ENCODE measurements at regions not wholly inside any gene's neighbourhood (a gene's known extent, or its start where the extent isn't known, plus 50 kb on each side); places are given as distances from the start of the nearest gene placed in this dataset.

DNA sequence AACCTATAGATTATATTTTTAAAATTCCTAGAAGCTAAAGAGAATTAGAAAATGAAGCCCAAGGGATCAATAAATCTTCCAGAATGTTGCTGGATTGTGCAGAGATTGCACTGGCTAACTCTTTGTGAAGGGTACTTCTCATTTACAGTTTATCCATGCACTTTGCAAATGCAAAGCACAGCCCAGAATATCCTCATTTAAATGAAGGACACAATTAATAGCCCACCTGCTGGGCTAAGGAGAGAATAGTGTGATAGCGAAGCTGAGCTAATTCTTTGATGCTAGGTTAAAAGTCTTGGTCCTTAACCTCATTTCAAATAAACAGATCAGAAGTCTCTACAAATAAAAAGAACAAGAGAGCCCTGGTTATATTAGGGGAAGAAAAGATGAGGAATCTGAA, 72.5 kb downstream of the SMPDL3A start:
- TF ChIP-seq, protein P1, sequence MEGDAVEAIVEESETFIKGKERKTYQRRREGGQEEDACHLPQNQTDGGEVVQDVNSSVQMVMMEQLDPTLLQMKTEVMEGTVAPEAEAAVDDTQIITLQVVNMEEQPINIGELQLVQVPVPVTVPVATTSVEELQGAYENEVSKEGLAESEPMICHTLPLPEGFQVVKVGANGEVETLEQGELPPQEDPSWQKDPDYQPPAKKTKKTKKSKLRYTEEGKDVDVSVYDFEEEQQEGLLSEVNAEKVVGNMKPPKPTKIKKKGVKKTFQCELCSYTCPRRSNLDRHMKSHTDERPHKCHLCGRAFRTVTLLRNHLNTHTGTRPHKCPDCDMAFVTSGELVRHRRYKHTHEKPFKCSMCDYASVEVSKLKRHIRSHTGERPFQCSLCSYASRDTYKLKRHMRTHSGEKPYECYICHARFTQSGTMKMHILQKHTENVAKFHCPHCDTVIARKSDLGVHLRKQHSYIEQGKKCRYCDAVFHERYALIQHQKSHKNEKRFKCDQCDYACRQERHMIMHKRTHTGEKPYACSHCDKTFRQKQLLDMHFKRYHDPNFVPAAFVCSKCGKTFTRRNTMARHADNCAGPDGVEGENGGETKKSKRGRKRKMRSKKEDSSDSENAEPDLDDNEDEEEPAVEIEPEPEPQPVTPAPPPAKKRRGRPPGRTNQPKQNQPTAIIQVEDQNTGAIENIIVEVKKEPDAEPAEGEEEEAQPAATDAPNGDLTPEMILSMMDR (conservative IDR thresholded peaks at IDR 0.05 in 1 of 2, IDR thresholded peaks at IDR 0.05 in 1 of 2; ENCODE audit: extremely low read depth in 1 of 2, insufficient read depth in 1 of 2, low read depth in 1 of 2, low read length in 2 of 2): no peak
- no peak for TF ChIP-seq EZH2 (IDR thresholded peaks at IDR 0.05; ENCODE audit: borderline replicate concordance, low read length)
